ENCODE measurements at regions not wholly inside any gene's neighbourhood (a gene's known extent, or its start where the extent isn't known, plus 50 kb on each side); places are given as distances from the start of the nearest gene placed in this dataset.

DNA sequence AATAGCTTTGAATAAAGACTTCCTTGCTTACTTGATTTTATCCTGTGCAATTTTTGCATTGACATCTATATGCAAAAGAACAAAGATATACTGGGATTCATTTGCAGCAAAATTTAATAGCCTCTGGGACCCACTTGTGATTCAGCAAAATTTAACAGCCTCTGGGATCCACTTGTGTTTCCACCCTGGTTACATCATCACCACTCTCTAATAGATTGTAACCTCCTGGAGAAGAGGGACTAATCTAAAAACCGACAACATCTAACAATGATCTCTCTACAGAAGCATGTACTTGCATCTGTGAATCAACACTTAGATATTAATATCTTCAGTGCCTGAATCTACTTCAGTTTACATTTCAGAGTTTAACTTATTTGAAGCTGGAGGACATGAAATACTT is 202.0 kb upstream of the CPHXL start:
- Histone ChIP-seq H3K27me3 (replicated peaks; ENCODE audit: control insufficient read depth, insufficient read depth, low read length) (no peaks in the 10 kb centered on the region), H3K9ac (ENCODE audit: low read length) (no peak overlapping the region), H3K4me3 (ENCODE audit: low read length) (no peak overlapping the region), H3K9me3 (ENCODE audit: control insufficient read depth, low read length) (peaks cover 6% of the 10 kb centered on the region), H3K36me3 (ENCODE audit: control insufficient read depth, insufficient read depth, low read length, severe bottlenecking) (no peaks in the 10 kb centered on the region), H3K4me1 (ENCODE audit: control insufficient read depth, insufficient read depth, low read length) (no peaks in the 10 kb centered on the region)
- no peak for DNase-seq (ENCODE audit: low read depth)

DNA sequence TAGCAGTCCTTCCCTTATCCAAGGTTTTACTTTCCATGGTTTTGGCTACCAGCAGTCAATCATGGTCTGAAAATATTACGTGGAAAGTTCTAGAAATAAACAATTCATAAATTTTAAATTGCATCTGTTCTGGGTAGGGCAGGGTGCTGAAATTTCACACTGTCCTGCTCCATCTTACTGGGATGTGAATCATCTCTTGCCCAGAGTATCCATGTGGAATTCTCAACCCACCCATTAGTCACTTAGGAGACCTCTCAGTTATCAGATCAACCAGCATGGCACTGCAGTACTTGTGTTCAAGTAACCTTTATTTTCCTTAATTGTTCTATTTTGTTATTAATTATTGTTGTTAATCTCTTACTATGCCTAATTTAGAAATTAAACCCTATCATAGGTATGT is 202.8 kb upstream of the CPHXL start:
- H3K9ac ChIP-seq (ENCODE audit: low read length), result no peak overlapping the region
- DNase-seq (ENCODE audit: low read depth), result no peak
- no peaks in the 10 kb centered on the region for H3K27me3 ChIP-seq (replicated peaks; ENCODE audit: control insufficient read depth, insufficient read depth, low read length)

DNA sequence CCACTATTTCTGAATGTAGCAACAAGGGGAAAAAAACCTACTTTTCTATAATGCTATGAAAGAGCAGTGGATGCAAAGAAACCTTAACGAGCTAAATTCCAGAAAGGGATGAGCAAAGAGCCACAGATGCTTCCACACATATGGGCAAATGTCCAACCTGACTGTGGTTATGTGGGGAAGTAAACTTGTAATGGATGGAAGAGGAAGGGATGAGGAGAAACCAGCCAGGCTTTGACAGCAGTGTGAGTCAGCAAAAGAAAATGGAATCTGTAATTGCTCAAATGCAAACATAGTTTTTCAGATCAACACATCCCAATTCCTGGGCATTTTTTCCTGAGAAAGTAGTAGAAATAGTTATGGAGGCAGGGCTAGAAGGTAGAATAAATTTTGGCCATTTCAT is 204.8 kb upstream of the CPHXL start:
- Histone ChIP-seq H3K4me3 (ENCODE audit: low read length) (no peak overlapping the region), H3K4me1 (ENCODE audit: control insufficient read depth, insufficient read depth, low read length) (no peaks in the 10 kb centered on the region), H3K36me3 (ENCODE audit: control insufficient read depth, insufficient read depth, low read length, severe bottlenecking) (no peaks in the 10 kb centered on the region), H3K9me3 (ENCODE audit: control insufficient read depth, low read length) (peaks cover 6% of the 10 kb centered on the region), H3K9ac (ENCODE audit: low read length) (no peak overlapping the region), H3K27me3 (replicated peaks; ENCODE audit: control insufficient read depth, insufficient read depth, low read length) (no peaks in the 10 kb centered on the region)
- no peak for DNase-seq (ENCODE audit: low read depth)

More for the DNA sequence above, 202.8 kb upstream of the CPHXL start:
- Histone ChIP-seq H3K4me1 (ENCODE audit: control insufficient read depth, insufficient read depth, low read length) (no peaks in the 10 kb centered on the region), H3K36me3 (ENCODE audit: control insufficient read depth, insufficient read depth, low read length, severe bottlenecking) (no peaks in the 10 kb centered on the region), H3K9me3 (ENCODE audit: control insufficient read depth, low read length) (peaks cover 6% of the 10 kb centered on the region), H3K4me3 (ENCODE audit: low read length) (no peak overlapping the region)

DNA sequence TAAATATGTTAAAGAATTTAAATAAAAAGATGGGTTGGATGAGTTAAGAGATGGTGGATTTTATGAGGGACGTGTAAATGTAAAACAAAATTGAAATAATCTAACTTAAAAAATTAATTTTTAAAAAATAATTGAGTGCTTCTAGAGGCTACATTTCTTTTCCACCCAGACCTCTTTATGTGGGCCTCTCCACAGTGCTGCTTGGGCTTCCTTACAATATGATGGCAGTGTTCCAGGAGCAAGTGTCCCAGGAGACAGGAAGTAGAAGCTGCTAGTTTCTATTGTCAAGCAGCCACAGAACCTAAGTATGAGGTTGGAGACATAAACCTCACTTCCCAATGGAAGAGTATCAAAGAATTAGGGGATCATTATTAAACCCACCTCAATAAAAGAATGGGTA is 205.7 kb upstream of the CPHXL start:
- H3K9me3 ChIP-seq (ENCODE audit: control insufficient read depth, low read length), result peaks cover 6% of the 10 kb centered on the region
- H3K36me3 ChIP-seq (ENCODE audit: control insufficient read depth, insufficient read depth, low read length, severe bottlenecking), result no peaks in the 10 kb centered on the region
- no peak overlapping the region for H3K4me3 ChIP-seq (ENCODE audit: low read length)
- H3K27me3 ChIP-seq (replicated peaks; ENCODE audit: control insufficient read depth, insufficient read depth, low read length), result no peaks in the 10 kb centered on the region
- H3K9ac ChIP-seq (ENCODE audit: low read length), result no peak overlapping the region
- DNase-seq (ENCODE audit: low read depth), result no peak
- no peaks in the 10 kb centered on the region for H3K4me1 ChIP-seq (ENCODE audit: control insufficient read depth, insufficient read depth, low read length)

DNA sequence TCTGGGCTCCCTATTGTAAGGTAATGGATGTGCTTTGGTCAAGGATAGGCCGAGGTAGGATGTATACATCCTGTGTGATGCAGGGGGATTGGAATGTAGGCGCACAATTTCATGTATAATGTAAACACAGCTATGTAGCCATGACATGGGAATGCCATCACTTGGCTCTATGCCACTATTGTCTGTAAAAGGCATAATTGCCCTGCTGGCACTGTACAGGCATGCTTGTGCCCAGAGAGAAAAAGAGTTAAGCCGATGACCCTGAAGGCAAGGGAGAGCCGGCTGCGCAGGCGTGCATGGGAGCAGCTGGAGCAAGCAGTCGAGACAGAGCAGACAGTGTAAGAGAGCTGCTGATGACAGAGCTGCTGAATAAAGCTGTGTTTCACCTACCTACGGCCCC is 212.5 kb upstream of the CPHXL start:
- H3K9me3 ChIP-seq (ENCODE audit: control insufficient read depth, low read length), result no peaks in the 10 kb centered on the region
- no peaks in the 10 kb centered on the region for H3K4me1 ChIP-seq (ENCODE audit: control insufficient read depth, insufficient read depth, low read length)
- H3K4me3 ChIP-seq (ENCODE audit: low read length), result no peak overlapping the region
- no peak for DNase-seq (ENCODE audit: low read depth)
- H3K9ac ChIP-seq (ENCODE audit: low read length), result no peak overlapping the region
- no peaks in the 10 kb centered on the region for H3K36me3 ChIP-seq (ENCODE audit: control insufficient read depth, insufficient read depth, low read length, severe bottlenecking)
- no peaks in the 10 kb centered on the region for H3K27me3 ChIP-seq (replicated peaks; ENCODE audit: control insufficient read depth, insufficient read depth, low read length)

DNA sequence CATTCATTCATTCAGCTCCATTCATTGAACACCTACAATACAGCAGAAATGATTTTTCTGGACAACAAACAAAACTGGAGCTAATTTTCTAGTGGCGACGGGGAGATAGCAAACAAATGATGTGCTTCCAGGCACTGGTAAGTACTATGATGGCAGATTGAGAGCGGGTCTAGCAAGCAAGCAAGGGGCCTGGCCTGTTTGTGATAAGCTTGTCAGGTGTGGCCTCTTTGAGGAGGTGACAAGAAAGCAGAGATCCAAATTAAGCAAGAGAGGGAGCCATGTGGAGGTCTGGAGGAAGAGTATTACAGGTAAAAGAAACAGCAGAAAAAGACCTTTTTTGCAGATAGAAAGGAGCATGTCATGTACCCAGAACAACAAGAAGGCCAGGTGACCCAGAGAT is 216.1 kb upstream of the CPHXL start:
- Histone ChIP-seq H3K36me3 (ENCODE audit: control insufficient read depth, insufficient read depth, low read length, severe bottlenecking) (no peaks in the 10 kb centered on the region), H3K4me3 (ENCODE audit: low read length) (no peak overlapping the region), H3K27me3 (replicated peaks; ENCODE audit: control insufficient read depth, insufficient read depth, low read length) (no peaks in the 10 kb centered on the region), H3K4me1 (ENCODE audit: control insufficient read depth, insufficient read depth, low read length) (no peaks in the 10 kb centered on the region), H3K9me3 (ENCODE audit: control insufficient read depth, low read length) (no peaks in the 10 kb centered on the region), H3K9ac (ENCODE audit: low read length) (no peak overlapping the region)
- no peak for DNase-seq (ENCODE audit: low read depth)

DNA sequence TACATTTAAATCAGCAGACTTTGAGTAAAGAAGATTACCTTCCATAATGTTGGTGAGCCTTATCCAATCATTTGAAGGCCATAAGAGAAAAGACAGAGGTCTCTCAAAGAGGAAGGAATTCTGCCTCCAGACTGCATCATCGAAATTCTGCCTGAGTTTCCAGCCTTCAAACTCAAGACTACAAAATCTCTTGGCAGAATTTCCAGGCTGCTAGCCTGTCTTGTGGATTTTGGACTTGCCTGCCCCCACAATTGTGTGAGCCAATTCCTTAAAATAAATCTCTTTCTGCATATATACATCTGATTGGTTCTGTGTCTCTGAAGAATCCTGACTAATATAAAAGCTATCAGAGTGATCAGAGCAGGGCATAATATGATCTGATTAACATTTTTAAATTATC is 216.6 kb upstream of the CPHXL start:
- Histone ChIP-seq H3K9me3 (ENCODE audit: control insufficient read depth, low read length) (no peaks in the 10 kb centered on the region), H3K27me3 (replicated peaks; ENCODE audit: control insufficient read depth, insufficient read depth, low read length) (no peaks in the 10 kb centered on the region), H3K4me1 (ENCODE audit: control insufficient read depth, insufficient read depth, low read length) (no peaks in the 10 kb centered on the region), H3K4me3 (ENCODE audit: low read length) (no peak overlapping the region), H3K36me3 (ENCODE audit: control insufficient read depth, insufficient read depth, low read length, severe bottlenecking) (no peaks in the 10 kb centered on the region), H3K9ac (ENCODE audit: low read length) (no peak overlapping the region)
- DNase-seq (ENCODE audit: low read depth), result no peak

DNA sequence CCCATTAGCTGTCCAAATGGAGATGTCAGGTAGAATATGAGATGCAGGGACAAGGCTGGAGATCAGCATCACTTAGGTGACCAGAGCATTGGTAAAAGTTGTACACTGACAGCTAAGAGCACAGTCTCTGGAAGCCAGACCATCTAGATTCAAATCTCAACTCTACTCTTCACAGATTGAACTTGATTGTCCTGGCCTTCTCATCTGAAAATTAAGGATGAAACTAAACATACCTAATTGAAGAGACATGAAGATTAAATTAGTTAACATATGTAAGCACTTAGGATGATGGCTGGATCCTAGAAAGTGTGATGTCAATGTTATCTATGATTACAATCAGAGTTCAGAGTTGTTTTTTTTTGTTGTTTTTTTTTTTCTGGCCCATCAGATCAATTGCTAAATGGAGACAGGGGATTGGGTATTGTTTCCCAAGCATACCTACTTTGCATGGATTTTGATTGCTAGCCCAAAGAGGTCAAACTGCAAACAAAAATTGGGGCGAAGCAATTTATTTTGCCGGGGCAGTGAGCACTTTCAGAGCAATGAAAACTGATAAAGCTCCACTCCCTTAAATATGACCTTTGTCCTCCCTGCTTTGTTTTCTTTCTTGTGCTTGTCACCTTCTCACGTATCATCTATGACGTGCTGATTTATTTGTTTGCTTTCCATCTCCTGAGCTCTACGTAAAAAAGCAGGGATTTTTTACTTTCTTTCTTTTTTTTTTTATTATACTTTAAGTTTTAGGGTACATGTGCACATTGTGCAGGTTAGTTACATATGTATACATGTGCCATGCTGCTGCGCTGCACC is 217.6 kb upstream of the CPHXL start:
- DNase-seq (ENCODE audit: low read depth), result no peak
- H3K4me3 ChIP-seq (ENCODE audit: low read length), result no peak overlapping the region
- no peaks in the 10 kb centered on the region for H3K36me3 ChIP-seq (ENCODE audit: control insufficient read depth, insufficient read depth, low read length, severe bottlenecking)
- H3K9me3 ChIP-seq (ENCODE audit: control insufficient read depth, low read length), result no peaks in the 10 kb centered on the region
- H3K4me1 ChIP-seq (ENCODE audit: control insufficient read depth, insufficient read depth, low read length), result no peaks in the 10 kb centered on the region
- no peaks in the 10 kb centered on the region for H3K27me3 ChIP-seq (replicated peaks; ENCODE audit: control insufficient read depth, insufficient read depth, low read length)
- H3K9ac ChIP-seq (ENCODE audit: low read length), result no peak overlapping the region

DNA sequence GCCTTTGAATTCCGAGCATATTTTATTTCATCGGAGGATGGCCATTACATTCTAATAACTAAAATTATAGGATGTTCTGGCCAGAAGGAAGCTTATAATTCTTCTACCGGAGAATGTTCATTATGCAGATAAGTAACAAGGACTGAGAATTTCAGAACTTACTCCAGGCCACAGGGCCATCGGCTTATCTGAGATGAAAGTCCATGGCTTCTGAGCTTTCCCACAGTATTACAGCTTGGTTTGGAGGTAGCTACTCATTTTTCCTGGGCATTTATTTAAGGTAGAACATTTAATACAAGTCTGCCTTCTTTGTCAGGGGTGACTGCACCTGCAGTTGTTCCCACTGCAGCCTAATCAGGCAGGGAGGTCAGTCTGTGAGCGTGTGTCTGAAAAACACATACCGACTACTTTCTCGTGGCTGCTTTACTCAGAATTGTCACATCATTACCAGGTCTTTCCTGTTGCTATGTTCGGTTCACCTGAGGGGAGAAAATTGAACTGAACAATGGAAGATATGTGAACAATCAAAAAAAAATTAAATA is 219.7 kb upstream of the CPHXL start:
- Histone ChIP-seq H3K36me3 (ENCODE audit: control insufficient read depth, insufficient read depth, low read length, severe bottlenecking) (no peaks in the 10 kb centered on the region), H3K27me3 (replicated peaks; ENCODE audit: control insufficient read depth, insufficient read depth, low read length) (no peaks in the 10 kb centered on the region), H3K9me3 (ENCODE audit: control insufficient read depth, low read length) (no peaks in the 10 kb centered on the region), H3K4me1 (ENCODE audit: control insufficient read depth, insufficient read depth, low read length) (no peaks in the 10 kb centered on the region), H3K9ac (ENCODE audit: low read length) (no peak overlapping the region), H3K4me3 (ENCODE audit: low read length) (no peak overlapping the region)
- no peak for DNase-seq (ENCODE audit: low read depth)

DNA sequence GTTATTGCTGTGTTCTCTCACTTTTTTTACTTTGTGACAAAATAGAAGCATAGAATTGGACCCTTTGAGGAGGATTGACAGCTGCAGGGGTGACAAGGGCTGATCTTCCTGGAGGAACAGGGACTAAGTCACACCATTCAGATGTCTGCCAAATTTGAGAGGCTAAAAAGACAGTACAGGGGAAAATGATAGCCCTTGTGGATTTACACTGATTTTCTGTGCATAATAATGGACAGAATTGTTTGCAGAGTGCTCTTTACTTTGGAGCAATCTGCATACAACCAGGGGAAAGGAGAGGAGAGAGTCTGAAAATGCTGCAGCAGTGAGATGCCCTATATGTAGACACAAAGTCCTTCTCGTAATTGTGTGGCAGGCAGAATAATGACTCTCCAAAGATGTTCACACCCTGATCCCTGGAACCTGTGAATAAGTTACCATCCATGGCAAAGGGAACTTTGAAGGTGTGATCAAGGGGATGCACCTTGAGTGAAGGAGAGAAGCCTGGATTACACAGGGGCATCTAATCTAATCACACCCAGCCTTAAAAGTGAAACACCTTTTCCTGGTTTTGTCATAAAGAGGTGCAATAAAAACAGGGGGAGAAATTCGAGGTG is 221.4 kb upstream of the CPHXL start:
- no peak for DNase-seq (ENCODE audit: low read depth)
- Histone ChIP-seq H3K36me3 (ENCODE audit: control insufficient read depth, insufficient read depth, low read length, severe bottlenecking) (no peaks in the 10 kb centered on the region), H3K9ac (ENCODE audit: low read length) (no peak overlapping the region), H3K9me3 (ENCODE audit: control insufficient read depth, low read length) (no peaks in the 10 kb centered on the region), H3K27me3 (replicated peaks; ENCODE audit: control insufficient read depth, insufficient read depth, low read length) (no peaks in the 10 kb centered on the region), H3K4me3 (ENCODE audit: low read length) (no peak overlapping the region), H3K4me1 (ENCODE audit: control insufficient read depth, insufficient read depth, low read length) (no peaks in the 10 kb centered on the region)

DNA sequence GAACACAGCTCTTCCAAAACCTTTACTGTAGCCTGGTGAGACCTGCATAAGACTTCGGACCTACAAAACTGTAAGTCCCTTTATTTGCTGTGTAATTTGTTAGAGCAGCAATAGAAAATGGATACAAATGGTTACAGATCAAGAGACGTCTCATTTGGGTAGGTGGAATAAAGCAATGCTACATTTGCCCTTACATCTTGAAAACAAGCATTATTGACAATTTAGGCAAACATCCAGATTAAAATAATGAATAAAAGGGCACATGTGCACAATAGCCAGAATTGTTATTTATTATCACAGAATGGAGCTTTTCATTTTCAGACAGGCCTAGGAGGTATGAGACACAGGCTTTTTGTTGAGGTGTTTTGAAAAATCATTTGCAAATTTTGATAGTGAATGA is 222.2 kb upstream of the CPHXL start:
- Histone ChIP-seq H3K9ac (ENCODE audit: low read length) (no peak overlapping the region), H3K36me3 (ENCODE audit: control insufficient read depth, insufficient read depth, low read length, severe bottlenecking) (no peaks in the 10 kb centered on the region), H3K4me1 (ENCODE audit: control insufficient read depth, insufficient read depth, low read length) (no peaks in the 10 kb centered on the region), H3K4me3 (ENCODE audit: low read length) (no peak overlapping the region), H3K27me3 (replicated peaks; ENCODE audit: control insufficient read depth, insufficient read depth, low read length) (no peaks in the 10 kb centered on the region), H3K9me3 (ENCODE audit: control insufficient read depth, low read length) (no peaks in the 10 kb centered on the region)
- DNase-seq (ENCODE audit: low read depth), result no peak
